Panc1 (cell line): ENCODE measurements at regions not wholly inside any gene's neighbourhood (a gene's known extent, or its start where the extent isn't known, plus 50 kb on each side); places are given as distances from the start of the nearest gene placed in this dataset.

Source experiments
- ATAC-seq: fragments of 200-7000 bp; cut with Tn5 transposase; 2 replicates; pipeline ENCODE4 v1.9.1; 2020; ENCODE audit warnings: mild to moderate bottlenecking, moderate library complexity
- BruUV-seq: library from RNA; stranded (reverse); fragments of 400-500 nt; replicated peaks from 2 replicates; lab custom pipeline; 2021; lab: Mats Ljungman, UMichigan
- CTCF ChIA-PET: fragments of 300-600 bp; sonication (Branson Sonifier 250); formaldehyde crosslinking; loops from one replicate; lab custom pipeline; 2022; ENCODE audit warnings: antibody characterized with exemption; lab: Charles Lee
- POLR2A ChIA-PET: fragments of 300-600 bp; sonication (Branson Sonifier 250); formaldehyde crosslinking; loops from one replicate; lab custom pipeline; 2022; ENCODE audit warnings: antibody characterized with exemption; lab: Charles Lee
- DNase-seq: peaks from one replicate; pipeline ENCODE4 v3.0.0-alpha.2; 2010; ENCODE audit warnings: low read depth, low spot score
- H3K27ac ChIP-seq: 2 replicates; pipeline ENCODE4 v1.5.1; 2011; ENCODE audit warnings: mild to moderate bottlenecking, low read length, inconsistent platforms
- H3K27me3 ChIP-seq: fragments of 200-500 bp; sonication (Bioruptor generic); 2 replicates; pipeline ENCODE4 v1.6.0; 2014; ENCODE audit warnings: low read length, inconsistent platforms; ENCODE audit not compliant: control insufficient read depth, insufficient read depth
- H3K36me3 ChIP-seq: fragments of 200-500 bp; sonication (Bioruptor generic); 2 replicates; pipeline ENCODE4 v1.5.1; 2014; ENCODE audit warnings: inconsistent platforms, mild to moderate bottlenecking, low read length, moderate library complexity; ENCODE audit not compliant: control insufficient read depth, insufficient read depth
- H3K4me1 ChIP-seq: 2 replicates; pipeline ENCODE4 v1.5.1; 2011; ENCODE audit warnings: inconsistent platforms, mild to moderate bottlenecking, low read length, moderate library complexity; ENCODE audit not compliant: control insufficient read depth, insufficient read depth
- H3K4me3 ChIP-seq, 2 experiments: 2 replicates each; pipeline ENCODE4 v1.5.1; 2011 to 2012; ENCODE audit warnings: low read depth in 2 of 2, low read length in 2 of 2, mild to moderate bottlenecking in 2 of 2, inconsistent platforms in 1 of 2, moderate library complexity in 1 of 2
- H3K9me3 ChIP-seq: fragments of 200-500 bp; sonication (Bioruptor generic); 2 replicates; pipeline ENCODE4 v1.5.1; 2014; ENCODE audit warnings: low read depth, mild to moderate bottlenecking, inconsistent platforms, low read length, moderate library complexity; ENCODE audit not compliant: control insufficient read depth, insufficient read depth
- POLR2AphosphoS5 ChIP-seq: IDR thresholded peaks from 2 replicates; pipeline ENCODE4 v1.6.1; 2012; ENCODE audit warnings: mild to moderate bottlenecking, low read depth, low read length, moderate library complexity
- SIN3A ChIP-seq: IDR thresholded peaks from 2 replicates; pipeline ENCODE4 v1.6.1; 2012; ENCODE audit warnings: low read depth, mild to moderate bottlenecking, low read length, moderate library complexity, borderline replicate concordance; ENCODE audit not compliant: insufficient read depth
- TCF7L2 ChIP-seq: IDR thresholded peaks from 2 replicates; pipeline ENCODE4 v1.6.1; 2011; ENCODE audit warnings: mild to moderate bottlenecking, low read depth, low read length, inconsistent platforms
- in situ Hi-C: cut with HindIII; loops from 2 replicates; pipeline ENCODE4 v1.10.0; 2016; ENCODE audit warnings: low sequenced_read_pairs, low pct_unique_long_range_greater_than_20kb
- intact Hi-C: fragments of 100-400 bp; cut with micrococcal nuclease; formaldehyde crosslinking; loops from one replicate; pipeline ENCODE4 v1.10.0; 2022; ENCODE audit not compliant: unreplicated experiment
- TF ChIP-seq, protein P1 (sequence below), 2 experiments: IDR thresholded peaks; 2 replicates each; pipeline ENCODE4 v1.6.1; 2011 to 2012; ENCODE audit warnings: low read depth in 2 of 2, control low read depth in 1 of 2, low read length in 1 of 2, mild to moderate bottlenecking in 1 of 2, moderate library complexity in 1 of 2; ENCODE audit not compliant: insufficient read depth in 1 of 2
- TF ChIP-seq, protein P2 (sequence below): fragments of 450-650 bp; IDR thresholded peaks from 2 replicates; pipeline ENCODE4 v1.5.1; 2017; ENCODE audit warnings: mild to moderate bottlenecking

- ChIA-PET CTCF (no interaction called here), POLR2A (no interaction called here)
- H3K36me3 ChIP-seq = no peaks in the 10 kb centered on the region
- H3K9me3 ChIP-seq = no peaks in the 10 kb centered on the region
- no peak for DNase-seq
- no peak for ATAC-seq
- TF ChIP-seq TCF7L2 (no peak), SIN3A (no peak), POLR2AphosphoS5 (no peak)
- TF ChIP-seq, protein P1, sequence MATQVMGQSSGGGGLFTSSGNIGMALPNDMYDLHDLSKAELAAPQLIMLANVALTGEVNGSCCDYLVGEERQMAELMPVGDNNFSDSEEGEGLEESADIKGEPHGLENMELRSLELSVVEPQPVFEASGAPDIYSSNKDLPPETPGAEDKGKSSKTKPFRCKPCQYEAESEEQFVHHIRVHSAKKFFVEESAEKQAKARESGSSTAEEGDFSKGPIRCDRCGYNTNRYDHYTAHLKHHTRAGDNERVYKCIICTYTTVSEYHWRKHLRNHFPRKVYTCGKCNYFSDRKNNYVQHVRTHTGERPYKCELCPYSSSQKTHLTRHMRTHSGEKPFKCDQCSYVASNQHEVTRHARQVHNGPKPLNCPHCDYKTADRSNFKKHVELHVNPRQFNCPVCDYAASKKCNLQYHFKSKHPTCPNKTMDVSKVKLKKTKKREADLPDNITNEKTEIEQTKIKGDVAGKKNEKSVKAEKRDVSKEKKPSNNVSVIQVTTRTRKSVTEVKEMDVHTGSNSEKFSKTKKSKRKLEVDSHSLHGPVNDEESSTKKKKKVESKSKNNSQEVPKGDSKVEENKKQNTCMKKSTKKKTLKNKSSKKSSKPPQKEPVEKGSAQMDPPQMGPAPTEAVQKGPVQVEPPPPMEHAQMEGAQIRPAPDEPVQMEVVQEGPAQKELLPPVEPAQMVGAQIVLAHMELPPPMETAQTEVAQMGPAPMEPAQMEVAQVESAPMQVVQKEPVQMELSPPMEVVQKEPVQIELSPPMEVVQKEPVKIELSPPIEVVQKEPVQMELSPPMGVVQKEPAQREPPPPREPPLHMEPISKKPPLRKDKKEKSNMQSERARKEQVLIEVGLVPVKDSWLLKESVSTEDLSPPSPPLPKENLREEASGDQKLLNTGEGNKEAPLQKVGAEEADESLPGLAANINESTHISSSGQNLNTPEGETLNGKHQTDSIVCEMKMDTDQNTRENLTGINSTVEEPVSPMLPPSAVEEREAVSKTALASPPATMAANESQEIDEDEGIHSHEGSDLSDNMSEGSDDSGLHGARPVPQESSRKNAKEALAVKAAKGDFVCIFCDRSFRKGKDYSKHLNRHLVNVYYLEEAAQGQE (IDR thresholded peaks at IDR 0.05; ENCODE audit: insufficient read depth in 1 of 2, low read depth in 2 of 2, low read length in 1 of 2) = no peak
- TF ChIP-seq, protein P2, sequence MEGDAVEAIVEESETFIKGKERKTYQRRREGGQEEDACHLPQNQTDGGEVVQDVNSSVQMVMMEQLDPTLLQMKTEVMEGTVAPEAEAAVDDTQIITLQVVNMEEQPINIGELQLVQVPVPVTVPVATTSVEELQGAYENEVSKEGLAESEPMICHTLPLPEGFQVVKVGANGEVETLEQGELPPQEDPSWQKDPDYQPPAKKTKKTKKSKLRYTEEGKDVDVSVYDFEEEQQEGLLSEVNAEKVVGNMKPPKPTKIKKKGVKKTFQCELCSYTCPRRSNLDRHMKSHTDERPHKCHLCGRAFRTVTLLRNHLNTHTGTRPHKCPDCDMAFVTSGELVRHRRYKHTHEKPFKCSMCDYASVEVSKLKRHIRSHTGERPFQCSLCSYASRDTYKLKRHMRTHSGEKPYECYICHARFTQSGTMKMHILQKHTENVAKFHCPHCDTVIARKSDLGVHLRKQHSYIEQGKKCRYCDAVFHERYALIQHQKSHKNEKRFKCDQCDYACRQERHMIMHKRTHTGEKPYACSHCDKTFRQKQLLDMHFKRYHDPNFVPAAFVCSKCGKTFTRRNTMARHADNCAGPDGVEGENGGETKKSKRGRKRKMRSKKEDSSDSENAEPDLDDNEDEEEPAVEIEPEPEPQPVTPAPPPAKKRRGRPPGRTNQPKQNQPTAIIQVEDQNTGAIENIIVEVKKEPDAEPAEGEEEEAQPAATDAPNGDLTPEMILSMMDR = no peak
- no peaks in the 10 kb centered on the region for H3K27me3 ChIP-seq
- intact Hi-C loops (no loop called here), in situ Hi-C loops (no loop called here)
- no TSS peak for BruUV-seq
- no peak overlapping the region for H3K27ac ChIP-seq
- H3K4me3 ChIP-seq = no peak overlapping the region
- no peaks in the 10 kb centered on the region for H3K4me1 ChIP-seq
These were observed 93.9 kb upstream of the NPSR1 start for GRCh38 chr7:34564091-34564490.

DNA sequence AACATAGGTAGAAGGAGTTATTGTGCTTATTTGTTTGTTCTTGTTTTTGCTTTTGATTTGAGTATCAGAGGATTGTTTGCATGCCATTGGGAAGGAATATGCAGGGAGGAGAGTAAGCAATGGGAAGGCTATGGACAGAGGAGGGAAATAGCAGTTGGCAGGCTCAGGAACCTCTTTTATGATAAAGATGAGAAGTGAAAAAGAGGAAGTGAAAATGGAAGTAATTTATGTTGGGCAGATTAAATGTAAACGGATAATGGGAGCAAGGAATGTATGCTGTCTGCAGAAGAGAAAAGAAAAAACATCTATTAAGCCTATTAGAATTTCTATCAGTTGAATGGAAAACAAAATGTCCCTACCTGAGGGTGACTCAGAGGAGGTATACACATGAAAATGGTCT lies 90.1 kb upstream of the NPSR1 start:
- intact Hi-C loops (no loop called here), in situ Hi-C loops (no loop called here)
- Histone ChIP-seq H3K4me3 (no peak overlapping the region), H3K27me3 (no peaks in the 10 kb centered on the region), H3K4me1 (no peaks in the 10 kb centered on the region), H3K27ac (no peak overlapping the region), H3K9me3 (no peaks in the 10 kb centered on the region), H3K36me3 (no peaks in the 10 kb centered on the region)
- DNase-seq (no peak), ATAC-seq (no peak)
- no TSS peak for BruUV-seq
- POLR2A ChIA-PET = no interaction called here
- TF ChIP-seq, protein P2 = no peak
- TF ChIP-seq TCF7L2 (no peak), POLR2AphosphoS5 (no peak), SIN3A (no peak)
- TF ChIP-seq, protein P1 (IDR thresholded peaks at IDR 0.05; ENCODE audit: insufficient read depth in 1 of 2, low read depth in 2 of 2, low read length in 1 of 2) = no peak
- CTCF ChIA-PET = no interaction called here
